HG02981 (cell line): ENCODE measurements at regions not wholly inside any gene's neighbourhood (a gene's known extent, or its start where the extent isn't known, plus 50 kb on each side); places are given as distances from the start of the nearest gene placed in this dataset.
A peak's percentile ranks its signal among the peaks of the same experiment; 100 is the strongest.
"Not testable (repeated sequence)": the region's sequence is repeated elsewhere in the genome, so short reads cannot be mapped to it uniquely, and the experiment has no call there.

Source experiments
- ATAC-seq: cut with Tn5 transposase; IDR thresholded peaks from one replicate; pipeline ENCODE4 v1.9.1; 2021; ENCODE audit warnings: mild to moderate bottlenecking, moderate library complexity; ENCODE audit not compliant: unreplicated experiment

DNA sequence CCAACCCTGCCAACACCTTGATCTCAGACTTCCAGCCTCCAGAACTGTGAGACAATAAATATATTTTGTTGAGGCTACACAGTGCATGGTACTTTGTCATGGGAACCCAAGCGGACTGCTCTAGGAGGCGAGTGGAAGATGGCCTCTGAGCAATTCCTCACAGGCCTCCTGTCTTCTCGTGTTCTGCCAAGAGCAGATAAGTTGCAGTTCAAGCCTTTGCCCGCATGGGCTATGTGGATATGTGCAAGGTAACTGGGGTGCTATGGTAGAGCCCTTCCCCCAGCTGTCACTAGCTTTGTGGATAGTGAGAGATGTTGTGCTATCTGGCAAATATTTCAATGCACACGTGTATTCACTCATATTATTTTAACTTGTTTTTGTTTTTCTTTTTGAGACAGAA lies 156.0 kb upstream of the BCOR start:
- ATAC-seq, result no peak

DNA sequence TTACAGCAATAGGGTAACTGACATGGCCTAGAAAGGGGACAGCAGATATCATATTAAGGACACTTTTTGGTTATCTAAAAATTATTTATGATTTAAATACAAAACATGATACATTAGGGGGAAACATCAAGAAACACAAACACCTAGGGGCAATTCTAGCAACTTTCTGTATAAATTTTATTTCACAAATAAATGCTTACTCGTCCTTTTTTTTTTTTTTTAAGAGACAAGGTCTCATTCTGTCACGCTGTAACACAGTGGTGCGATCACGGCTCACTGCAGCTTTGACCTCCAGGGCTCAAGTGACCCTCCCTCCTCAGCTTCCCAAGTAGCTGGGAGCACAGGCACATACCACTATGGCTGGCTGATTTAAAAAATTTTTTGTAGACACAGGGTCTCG lies 151.8 kb upstream of the BCOR start:
- ATAC-seq, result no peak

DNA sequence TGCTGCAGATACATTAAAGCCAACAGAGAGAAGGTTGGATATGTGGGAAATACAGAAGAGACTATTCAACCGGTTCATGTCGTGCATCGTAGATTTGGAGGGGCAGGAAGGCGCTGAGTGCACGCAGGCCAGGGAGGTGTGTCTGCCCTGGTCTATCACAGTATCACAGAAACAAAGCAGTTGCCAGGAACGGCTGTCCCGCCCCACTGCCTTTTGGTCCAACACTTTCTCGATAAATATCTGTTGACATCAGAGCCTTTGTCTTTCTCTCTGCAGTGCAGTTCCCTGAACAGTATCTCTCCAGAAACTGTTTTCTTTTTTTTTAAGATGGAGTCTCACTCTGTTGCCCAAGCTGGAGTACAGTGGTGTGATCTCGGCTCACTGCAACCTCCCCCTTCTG lies 151.1 kb upstream of the BCOR start:
- no peak for ATAC-seq

DNA sequence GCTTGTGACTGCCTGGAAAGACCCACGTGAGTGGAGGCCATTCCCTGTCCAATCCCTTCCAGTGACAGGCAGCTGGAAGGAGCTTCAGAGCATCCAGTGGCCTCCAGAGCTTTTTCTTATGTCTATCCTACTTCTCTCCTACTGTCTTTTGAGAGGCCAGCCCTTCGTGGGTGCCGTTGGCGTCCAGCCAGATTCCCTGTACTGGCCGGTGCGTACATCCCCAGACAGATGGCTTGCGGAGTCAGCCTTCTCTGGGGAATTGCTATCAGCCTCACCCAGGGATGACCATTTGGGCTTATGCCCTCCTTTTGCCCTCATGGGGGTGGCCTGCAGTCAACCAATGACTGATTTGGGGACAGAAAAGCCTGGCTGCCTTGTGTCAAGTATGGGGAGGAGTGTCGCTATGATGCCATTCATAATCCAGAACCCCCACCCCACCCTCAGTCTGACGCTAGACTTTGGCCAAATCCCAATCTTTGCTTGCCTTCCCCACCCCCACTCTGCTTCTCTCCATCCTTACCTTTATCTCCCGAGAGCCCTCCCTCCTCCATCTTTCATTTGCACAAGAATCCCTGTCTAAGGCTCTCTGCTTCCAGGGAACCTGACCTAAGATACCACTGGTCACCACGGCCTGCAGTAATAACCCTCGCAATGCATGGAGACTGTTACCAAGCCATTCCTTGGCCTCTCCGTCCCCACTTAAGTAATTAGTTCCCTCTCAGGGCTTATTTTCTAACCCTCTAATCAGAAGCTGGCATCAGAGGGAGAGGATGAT lies 150.3 kb upstream of the BCOR start:
- no peak for ATAC-seq

DNA sequence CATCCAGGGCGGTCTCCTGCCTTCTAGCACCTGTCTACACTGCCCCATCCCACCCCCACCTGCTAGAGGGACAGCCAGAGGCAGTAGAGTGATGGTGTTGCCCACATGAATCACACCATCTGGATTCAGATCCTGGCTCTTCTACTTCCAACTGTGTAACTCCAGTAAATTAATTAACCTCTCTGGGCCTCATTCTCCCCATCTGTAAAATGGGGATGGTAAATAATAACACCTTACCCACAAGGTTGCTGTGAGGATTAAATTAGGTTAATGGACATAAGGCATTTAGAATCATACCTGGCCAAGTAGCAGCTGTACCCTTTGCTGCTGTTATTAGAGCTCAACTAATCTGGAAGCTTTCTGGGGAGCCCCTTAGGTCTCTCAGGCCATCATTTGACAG lies 149.6 kb upstream of the BCOR start:
- no peak for ATAC-seq

DNA sequence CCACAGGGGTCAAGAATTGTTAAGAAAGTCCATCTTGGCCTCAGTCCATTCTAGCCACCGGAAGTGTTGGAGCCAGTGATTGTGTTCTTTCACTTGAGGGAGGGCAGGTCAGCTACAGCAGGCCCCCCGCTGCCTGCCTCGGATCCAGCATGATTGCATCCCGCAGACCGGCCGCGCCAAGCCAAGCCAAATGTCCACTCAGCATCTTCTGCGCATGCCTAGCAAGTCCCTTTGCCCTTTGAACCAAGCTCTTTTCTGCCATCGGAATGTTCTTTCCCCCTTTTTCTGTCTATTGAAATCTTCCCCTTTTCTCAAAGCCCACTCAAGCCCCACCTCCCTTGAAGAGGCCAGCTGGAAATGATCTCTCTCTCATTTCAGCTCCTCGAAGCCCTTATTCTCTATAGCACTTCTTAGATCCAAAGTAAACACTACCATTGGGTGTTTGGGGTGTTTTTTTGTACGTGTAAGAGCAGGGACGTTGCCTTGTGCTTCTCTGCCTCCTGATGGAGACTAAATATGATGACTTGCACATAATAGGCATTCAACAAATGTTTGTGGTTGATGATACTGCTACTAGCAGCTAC lies 147.8 kb upstream of the BCOR start:
- no peak for ATAC-seq

DNA sequence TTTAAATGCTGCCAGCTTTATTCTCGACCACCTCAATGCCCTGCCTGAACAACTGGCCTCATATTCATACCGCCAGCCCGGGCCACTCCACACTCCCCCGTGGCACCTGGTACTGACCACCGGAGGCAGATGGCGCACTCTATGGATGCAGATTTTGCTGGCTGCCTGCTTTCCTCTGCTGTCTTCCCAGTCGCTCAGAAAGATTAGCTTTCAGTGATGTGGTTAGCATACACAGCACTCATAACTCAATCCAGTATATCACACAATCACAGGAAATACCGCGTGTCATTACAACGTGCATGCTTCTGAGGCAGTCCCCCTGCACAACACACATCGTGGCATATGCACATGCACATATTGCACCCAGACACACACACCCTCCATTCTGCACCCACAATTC lies 147.2 kb upstream of the BCOR start:
- ATAC-seq, result no peak

DNA sequence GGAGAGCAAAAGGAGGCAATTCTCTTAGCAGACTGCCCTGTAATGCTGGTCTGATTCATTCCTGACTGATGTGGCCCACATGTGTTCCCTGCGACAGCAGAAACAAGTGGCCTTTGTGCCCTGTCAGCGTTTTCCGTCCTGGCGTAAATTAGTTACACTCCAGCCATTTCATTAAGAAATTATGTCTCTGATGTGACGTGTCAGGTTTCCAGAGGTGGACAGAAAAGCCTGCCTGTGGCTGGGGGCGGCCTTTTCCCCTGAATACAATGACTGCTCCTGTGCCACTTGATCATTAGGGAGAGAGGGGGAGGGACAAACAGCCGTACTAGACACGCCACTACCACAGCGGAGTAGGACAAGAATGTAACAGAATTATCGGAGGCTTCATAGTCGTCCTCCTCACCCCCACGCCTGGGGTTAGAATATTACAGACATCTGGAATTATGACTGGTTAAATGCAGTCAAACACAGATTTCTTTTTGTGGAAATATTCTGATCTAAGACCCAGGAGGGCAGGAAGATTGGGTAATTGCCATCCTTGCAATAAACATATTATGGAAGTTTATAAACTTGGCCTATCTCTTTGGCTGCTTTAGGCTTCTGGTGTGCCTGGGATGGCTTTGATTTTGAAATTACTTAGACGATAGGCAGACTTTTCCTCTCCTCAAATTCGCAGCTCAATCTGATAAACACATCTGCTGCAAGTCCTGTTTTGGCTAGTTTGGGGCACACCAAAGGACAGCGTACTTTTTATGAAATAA lies 146.2 kb upstream of the BCOR start:
- ATAC-seq, result no peak

DNA sequence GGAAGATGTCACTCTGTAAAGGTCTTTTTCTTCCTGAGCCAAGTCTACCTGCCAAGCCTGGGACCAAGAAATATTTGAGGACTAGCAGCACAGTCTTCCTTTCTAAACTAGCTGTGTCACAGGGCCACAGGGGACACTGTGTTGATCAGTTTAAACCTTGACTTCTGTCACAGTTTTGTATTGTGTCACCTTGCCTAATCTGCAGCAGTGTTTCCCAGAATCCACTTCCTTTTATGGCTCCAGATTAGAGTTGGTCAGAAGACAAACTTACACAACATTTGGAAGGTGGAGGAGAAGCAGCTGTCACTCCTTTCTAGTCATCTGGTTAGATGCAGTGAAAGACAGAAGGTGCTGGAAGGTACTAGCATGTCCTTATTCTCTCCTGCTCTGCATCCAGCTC lies 143.1 kb upstream of the BCOR start:
- no peak for ATAC-seq

DNA sequence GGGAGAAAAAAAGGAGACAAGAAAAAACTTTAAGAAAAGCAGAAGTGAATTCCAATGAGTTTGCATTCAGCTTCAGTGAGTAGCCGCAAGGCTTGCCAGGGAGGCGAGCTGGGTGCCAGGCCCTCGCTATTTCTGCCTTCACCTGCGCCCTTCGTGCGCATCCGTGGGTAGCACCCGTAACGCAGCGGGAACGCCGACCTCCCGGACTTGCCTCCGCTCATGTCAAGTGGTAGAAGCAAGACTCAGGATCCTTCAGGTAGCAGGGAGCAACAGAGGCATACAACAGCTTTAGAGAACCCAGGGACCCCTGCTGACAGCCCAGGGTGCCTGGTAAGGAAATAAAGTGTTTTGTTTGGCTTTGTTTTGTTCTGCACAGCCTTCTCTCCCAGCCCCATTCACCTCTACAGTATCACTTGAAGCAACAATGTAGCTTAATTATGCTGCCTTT lies 140.0 kb upstream of the BCOR start:
- no peak for ATAC-seq

DNA sequence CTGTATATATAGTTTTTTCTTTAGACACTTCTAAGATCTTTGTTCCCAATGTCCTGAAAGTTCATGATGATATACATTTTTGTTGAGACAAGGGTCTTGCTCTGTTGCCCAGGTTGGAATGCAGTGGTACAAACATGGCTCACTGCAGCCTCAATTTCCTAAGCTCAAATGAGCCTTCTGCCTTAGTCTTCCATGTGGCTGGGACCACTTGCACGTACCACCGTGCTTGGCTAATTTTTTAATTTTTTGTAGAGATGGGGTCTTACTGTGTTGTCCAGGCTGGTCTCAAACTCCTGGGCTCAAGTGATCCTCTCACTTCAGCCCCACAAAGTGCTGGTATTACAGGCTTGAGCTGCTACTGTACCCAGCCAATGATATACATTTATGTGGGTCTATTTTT lies 132.9 kb upstream of the BCOR start:
- ATAC-seq, result no peak

DNA sequence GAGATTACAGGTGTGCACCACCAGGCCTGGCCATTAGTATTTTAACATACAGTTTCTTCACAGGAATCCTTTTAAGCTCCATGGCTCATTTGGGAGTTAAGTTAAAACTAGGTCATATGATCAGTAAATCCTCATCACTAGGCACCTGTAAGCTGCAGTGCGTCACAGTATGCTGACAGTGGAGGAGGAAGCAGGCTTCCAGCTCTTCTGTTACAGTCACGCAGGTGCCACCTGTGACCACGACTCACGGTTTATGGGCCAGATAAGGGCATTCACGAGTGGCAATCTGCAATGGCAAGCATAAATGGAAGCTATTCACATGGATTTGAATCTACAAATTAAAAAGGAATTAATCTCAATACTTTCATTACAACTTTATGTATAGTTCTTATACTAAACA lies 129.4 kb upstream of the BCOR start:
- no peak for ATAC-seq

DNA sequence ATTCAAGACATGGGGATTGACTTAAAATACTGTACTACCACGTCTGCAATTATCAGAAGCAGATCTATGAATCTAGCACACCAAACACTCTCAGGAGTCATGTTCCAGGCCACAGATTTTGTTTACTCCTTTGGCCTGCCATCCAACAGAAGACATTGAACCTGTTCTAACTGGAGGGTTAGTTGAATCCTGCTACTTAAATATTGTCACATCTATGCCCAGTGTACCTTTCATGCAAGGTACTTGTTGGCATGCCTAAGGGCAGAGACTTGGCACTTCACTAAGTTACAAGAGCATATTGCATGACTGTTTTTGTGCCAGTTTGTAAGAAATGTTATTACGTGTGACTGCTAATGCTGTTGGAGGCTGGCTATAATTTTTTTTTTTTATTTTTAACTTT lies 126.9 kb upstream of the BCOR start:
- no peak for ATAC-seq

DNA sequence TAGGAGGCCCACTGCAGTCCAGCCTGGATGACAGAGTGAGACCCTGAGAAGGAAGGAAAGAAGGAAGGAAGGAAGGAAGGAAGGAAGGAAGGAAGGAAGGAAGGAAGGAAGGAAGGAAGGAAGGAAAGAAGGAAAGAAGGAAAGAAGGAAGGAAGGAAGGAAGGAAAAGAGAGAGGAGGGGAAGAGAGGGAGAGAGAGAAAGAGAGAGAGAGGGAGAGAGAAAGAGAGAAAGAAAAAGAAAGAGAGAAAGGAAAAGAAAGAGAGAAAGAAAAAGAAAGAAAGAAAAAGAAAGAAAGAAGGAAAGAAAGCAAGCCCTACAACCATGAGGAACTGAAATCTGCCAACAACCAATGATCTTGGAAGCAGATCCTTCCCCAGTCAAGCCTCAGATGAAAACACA lies 124.9 kb upstream of the BCOR start:
- ATAC-seq, result not testable (repeated sequence)

DNA sequence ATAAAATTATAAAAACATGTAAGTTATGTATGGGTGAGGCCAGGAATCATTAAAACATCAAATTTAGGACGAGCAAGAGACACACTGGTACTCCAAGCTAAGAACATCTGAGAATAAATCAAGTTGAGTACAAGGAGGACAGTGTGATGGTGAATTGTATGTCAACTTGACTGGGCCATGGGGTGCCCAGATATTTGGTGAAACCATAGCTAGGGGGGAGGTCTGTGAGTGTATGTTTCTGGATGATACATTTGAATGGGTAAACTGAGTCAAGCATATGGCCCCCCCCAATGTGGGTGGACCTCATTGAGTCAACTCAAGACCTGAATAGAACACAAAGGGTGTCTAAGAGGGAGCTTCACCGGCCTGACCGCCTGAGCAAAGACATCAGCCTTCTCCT lies 115.3 kb upstream of the BCOR start:
- no peak for ATAC-seq

DNA sequence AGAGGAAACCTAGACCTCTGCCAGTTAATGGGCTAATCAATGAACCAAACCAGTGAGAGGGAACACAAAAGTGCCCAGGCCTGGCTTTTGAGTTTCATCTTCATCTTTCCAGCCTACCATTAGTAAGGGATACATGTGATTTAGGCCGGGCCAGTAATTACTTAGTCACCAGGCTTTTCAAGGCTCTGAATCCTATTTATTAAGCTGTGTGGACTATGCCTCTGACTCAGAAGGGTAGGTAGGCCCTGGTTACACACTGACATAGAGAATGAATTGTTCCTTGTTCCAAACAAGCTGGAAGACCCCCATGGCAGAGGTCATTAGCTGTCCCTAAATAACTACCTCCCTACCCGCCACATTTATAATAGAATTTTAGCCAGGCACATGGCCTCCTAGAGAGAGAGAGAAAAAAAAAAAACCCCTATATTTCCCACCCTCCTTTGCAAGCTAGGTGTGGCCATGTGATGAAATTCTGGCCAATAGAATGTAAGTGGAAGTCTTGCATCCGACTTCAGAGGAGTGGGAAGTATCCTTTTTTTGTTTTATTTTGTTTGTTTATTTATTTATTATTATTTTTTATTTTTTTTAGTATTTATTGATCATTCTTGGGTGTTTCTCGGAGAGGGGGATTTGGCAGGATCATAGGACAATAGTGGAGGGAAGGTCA lies 112.3 kb upstream of the BCOR start:
- ATAC-seq, result no peak

DNA sequence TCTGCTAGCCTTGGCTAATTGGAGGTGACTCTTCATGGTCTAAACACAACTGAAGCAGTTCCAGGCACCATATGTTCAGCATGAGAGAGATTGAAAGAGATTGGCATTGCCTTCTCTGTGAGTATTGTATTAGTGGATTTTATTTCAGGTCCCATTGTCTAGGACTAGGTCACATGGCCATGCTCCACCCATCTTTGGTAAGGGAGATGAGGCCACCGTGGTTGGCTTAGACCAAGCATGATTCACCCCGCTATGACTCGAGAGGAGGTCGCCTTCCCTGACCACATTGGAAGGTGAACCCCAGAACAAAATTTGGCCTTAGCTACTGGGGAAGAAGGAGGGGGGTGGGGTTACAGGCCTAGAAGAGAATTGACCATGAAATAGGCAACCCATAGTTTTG lies 109.9 kb upstream of the BCOR start:
- ATAC-seq, result no peak

DNA sequence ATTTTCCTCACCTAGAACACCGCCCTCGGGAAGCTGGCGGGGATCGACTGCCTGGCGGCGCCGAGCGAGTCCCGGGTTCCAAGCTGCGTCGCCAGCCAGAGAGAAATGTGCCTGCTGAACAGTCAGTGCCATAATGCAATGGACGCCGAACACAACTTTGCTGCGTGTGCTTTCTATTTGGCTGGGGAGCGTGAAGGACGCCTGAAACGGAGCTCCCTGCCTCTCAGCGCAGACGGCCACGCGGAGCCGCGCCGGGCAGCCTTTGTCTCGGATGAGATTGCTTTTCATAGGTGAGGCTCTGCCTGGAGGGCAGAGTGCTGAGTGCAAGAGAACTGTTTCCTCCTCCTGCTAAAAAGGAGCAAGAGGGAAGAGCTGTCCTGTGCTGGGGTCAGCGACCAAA lies 107.7 kb upstream of the BCOR start:
- no peak for ATAC-seq

DNA sequence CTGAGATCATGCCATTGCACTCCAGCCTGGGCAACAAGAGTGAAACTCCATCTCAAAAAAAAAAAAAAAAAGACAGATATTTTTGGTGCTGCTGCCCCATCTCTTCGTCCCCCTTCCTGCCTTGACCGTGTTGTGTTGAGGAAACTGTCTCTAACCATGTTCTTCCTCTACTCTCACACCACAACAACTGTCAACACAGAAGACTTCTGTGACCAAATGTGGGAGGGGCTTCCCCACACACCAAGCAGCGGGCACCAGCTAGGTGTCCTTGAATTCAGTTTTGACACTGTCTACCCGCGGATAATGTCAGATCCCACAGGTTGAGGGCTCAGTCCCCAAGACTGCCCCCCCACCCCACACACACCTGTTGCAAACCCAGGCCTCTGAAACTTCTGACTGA lies 104.7 kb upstream of the BCOR start:
- ATAC-seq, result no peak

DNA sequence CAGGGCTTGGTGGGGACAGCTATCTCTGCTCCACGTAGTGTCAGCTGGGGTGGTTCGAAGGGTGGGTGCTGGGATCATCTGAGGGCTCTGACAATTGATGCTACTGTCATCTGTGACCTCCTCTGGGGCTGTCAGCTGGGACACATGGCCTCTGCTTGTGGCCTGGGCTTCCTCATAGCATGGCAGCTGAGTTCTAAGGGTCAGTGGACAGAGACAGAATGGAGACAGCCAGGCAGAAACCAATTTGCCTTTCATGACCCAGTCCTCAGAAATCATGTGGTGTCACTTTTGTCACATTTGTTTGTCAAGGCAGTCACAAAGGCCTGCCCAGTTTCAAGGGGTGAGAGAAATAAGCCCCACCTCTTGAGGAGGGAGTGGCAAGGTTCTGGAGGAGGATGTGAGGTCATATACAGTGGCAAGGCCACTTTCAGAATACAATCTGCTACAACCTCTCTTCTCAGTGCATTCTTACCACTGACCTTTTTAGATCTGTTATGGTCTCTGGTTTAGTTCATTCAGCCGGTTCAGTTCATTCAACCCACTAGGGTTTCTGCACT lies 103.6 kb upstream of the BCOR start:
- peak; percentile 88 for ATAC-seq

DNA sequence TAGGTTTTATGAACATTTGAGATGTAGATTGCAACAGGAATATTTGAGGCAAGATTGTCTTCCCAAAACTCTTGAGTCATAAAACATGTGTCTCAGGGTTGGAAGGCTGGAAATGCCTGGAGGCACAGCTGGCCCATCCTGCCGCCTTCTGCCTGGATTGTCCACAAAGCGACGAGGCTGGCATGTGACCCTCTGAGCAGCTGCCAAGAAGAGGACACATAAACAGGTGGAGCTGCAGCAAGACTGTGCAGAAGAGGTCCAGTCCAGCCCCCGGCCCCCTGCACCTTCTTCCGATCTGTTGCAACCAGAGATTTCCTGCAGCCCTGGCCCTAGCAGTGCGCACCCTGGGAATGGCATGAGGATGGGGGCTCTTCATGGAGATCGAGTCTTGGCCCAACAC lies 101.9 kb upstream of the BCOR start:
- no peak for ATAC-seq
